ENCODE measurements at regions not wholly inside any gene's neighbourhood (a gene's known extent, or its start where the extent isn't known, plus 50 kb on each side); places are given as distances from the start of the nearest gene placed in this dataset.

- Histone ChIP-seq H3K27ac (no peak overlapping the region), H3K9me3 (no peaks in the 10 kb centered on the region), H3K27me3 (no peaks in the 10 kb centered on the region), H3K4me3 (replicated peaks in 1 of 3) (no peak overlapping the region), H3K36me3 (no peaks in the 10 kb centered on the region), H3K4me1 (no peaks in the 10 kb centered on the region)
- no peak for DNase-seq
- TF ChIP-seq CTCF (IDR thresholded peaks at IDR 0.05) (no peak), POLR2A (IDR thresholded peaks at IDR 0.05) (no peak)
- WGBS, 2 donors = 80 to 84% methylated on average over 2 of the region's 2 CpGs
- intact Hi-C loops (cut with DNase I) = no loop called here
Measured at GRCh38 chr2:209230560-209230959, 193.3 kb upstream of the MAP2 start.

- no peak for DNase-seq
- Histone ChIP-seq H3K9me3 (no peaks in the 10 kb centered on the region), H3K27ac (no peak overlapping the region), H3K36me3 (no peaks in the 10 kb centered on the region), H3K4me3 (replicated peaks in 1 of 3) (no peak overlapping the region), H3K4me1 (no peaks in the 10 kb centered on the region), H3K27me3 (no peaks in the 10 kb centered on the region)
- TF ChIP-seq CTCF (IDR thresholded peaks at IDR 0.05) = no peak
- TF ChIP-seq POLR2A (IDR thresholded peaks at IDR 0.05) = no peak
- intact Hi-C loops (cut with DNase I) = no loop called here
- 34 to 35% methylated on average over 2 of the region's 2 CpGs for WGBS, 2 donors
Measured at GRCh38 chr2:209236377-209236776, 187.5 kb upstream of the MAP2 start.

GRCh38 chr2:209238765-209239584, 184.9 kb upstream of the MAP2 start:
- no peaks in the 10 kb centered on the region for H3K36me3 ChIP-seq
- H3K4me3 ChIP-seq (replicated peaks in 1 of 3) = no peak overlapping the region
- no peaks in the 10 kb centered on the region for H3K27me3 ChIP-seq
- DNase-seq = no peak
- H3K27ac ChIP-seq = no peak overlapping the region
- TF ChIP-seq CTCF (IDR thresholded peaks at IDR 0.05) (no peak), POLR2A (IDR thresholded peaks at IDR 0.05) (no peak)
- 66 to 71% methylated on average over 3 of the region's 3 CpGs for WGBS, 2 donors
- intact Hi-C loops (cut with DNase I) = no loop called here
- no peaks in the 10 kb centered on the region for H3K4me1 ChIP-seq
- no peaks in the 10 kb centered on the region for H3K9me3 ChIP-seq

GRCh38 chr2:209239585-209239938, 184.3 kb upstream of the MAP2 start:
- Histone ChIP-seq H3K9me3 (no peaks in the 10 kb centered on the region), H3K4me1 (no peaks in the 10 kb centered on the region), H3K27me3 (no peaks in the 10 kb centered on the region), H3K36me3 (no peaks in the 10 kb centered on the region), H3K27ac (no peak overlapping the region), H3K4me3 (replicated peaks in 1 of 3) (no peak overlapping the region)
- no peak for DNase-seq
- 32 to 37% methylated on average over 2 of the region's 2 CpGs for WGBS, 2 donors
- intact Hi-C loops (cut with DNase I) = no loop called here
- TF ChIP-seq POLR2A (IDR thresholded peaks at IDR 0.05) (no peak), CTCF (IDR thresholded peaks at IDR 0.05) (no peak)

GRCh38 chr2:209240204-209240603, 183.6 kb upstream of the MAP2 start:
- no peak for DNase-seq
- TF ChIP-seq POLR2A (IDR thresholded peaks at IDR 0.05) (no peak), CTCF (IDR thresholded peaks at IDR 0.05) (no peak)
- no peak overlapping the region for H3K4me3 ChIP-seq (replicated peaks in 1 of 3)
- H3K27me3 ChIP-seq = no peaks in the 10 kb centered on the region
- 56 to 84% methylated on average over 1 of the region's 1 CpG for WGBS, 2 donors
- H3K9me3 ChIP-seq = no peaks in the 10 kb centered on the region
- H3K36me3 ChIP-seq = no peaks in the 10 kb centered on the region
- no peak overlapping the region for H3K27ac ChIP-seq
- intact Hi-C loops (cut with DNase I) = no loop called here
- H3K4me1 ChIP-seq = no peaks in the 10 kb centered on the region
